NOMO-1 (cell line): ENCODE measurements at regions not wholly inside any gene's neighbourhood (a gene's known extent, or its start where the extent isn't known, plus 50 kb on each side); places are given as distances from the start of the nearest gene placed in this dataset.

Experiments used
- DNase-seq, 2 experiments: peaks; one replicate each; lab custom pipeline; 2025; ENCODE audit not compliant: unreplicated experiment in 2 of 2; lab: John Stamatoyannopoulos, UW

GRCh38 chr3:189041482-189042090 is 130.2 kb upstream of the TPRG1 start:
- peak; percentile 21 to 49 for DNase-seq

- DNase-seq = no peak
These were observed 128.9 kb upstream of the TPRG1 start for GRCh38 chr3:189042832-189043231.

GRCh38 chr3:189049458-189050236 is 122.1 kb upstream of the TPRG1 start:
- no peak for DNase-seq

GRCh38 chr3:189053322-189053721 is 118.4 kb upstream of the TPRG1 start:
- DNase-seq = peak in 1 of 2 experiments; percentile 13

GRCh38 chr3:189056646-189057335 is 115.0 kb upstream of the TPRG1 start:
- DNase-seq = no peak

GRCh38 chr3:189057369-189057768 is 114.4 kb upstream of the TPRG1 start:
- no peak for DNase-seq

GRCh38 chr3:189058071-189058470 is 113.7 kb upstream of the TPRG1 start:
- DNase-seq = no peak

GRCh38 chr3:189070965-189071364 is 100.8 kb upstream of the TPRG1 start:
- no peak for DNase-seq

- no peak for DNase-seq
These were observed 100.3 kb upstream of the TPRG1 start for GRCh38 chr3:189071446-189071845.

- DNase-seq = no peak
These were observed 95.3 kb upstream of the TPRG1 start for GRCh38 chr3:189076449-189076848.

- DNase-seq = no peak
These were observed 91.0 kb upstream of the TPRG1 start for GRCh38 chr3:189080745-189081144.

- DNase-seq = no peak
These were observed 88.9 kb upstream of the TPRG1 start for GRCh38 chr3:189082666-189083427.

GRCh38 chr3:189084620-189085019 is 87.2 kb upstream of the TPRG1 start:
- peak; percentile 3 to 30 for DNase-seq

- no peak for DNase-seq
These were observed 79.2 kb upstream of the TPRG1 start for GRCh38 chr3:189092547-189092946.

- no peak for DNase-seq
These were observed 77.2 kb upstream of the TPRG1 start for GRCh38 chr3:189094539-189094938.

- no peak for DNase-seq
These were observed 75.7 kb upstream of the TPRG1 start for GRCh38 chr3:189096092-189096491.

- DNase-seq = no peak
These were observed 72.7 kb upstream of the TPRG1 start for GRCh38 chr3:189099031-189099471.

- no peak for DNase-seq
These were observed 72.1 kb upstream of the TPRG1 start for GRCh38 chr3:189099505-189100290.

- DNase-seq = no peak
These were observed 70.9 kb upstream of the TPRG1 start for GRCh38 chr3:189100866-189101265.

- no peak for DNase-seq
These were observed 70.2 kb upstream of the TPRG1 start for GRCh38 chr3:189101594-189101993.
